ENCODE measurements at regions not wholly inside any gene's neighbourhood (a gene's known extent, or its start where the extent isn't known, plus 50 kb on each side); places are given as distances from the start of the nearest gene placed in this dataset.
"Not testable (repeated sequence)": the region's sequence is repeated elsewhere in the genome, so short reads cannot be mapped to it uniquely, and the experiment has no call there.

GRCh38 chr2:102909240-102909639 lies 147.4 kb downstream of the TMEM182 start:
- not testable (repeated sequence) for TF ChIP-seq NRF1 (IDR thresholded peaks at IDR 0.05; ENCODE audit: low read depth, low read length); CTCF (IDR thresholded peaks at IDR 0.05); MAX (IDR thresholded peaks at IDR 0.05; ENCODE audit: low read depth); GABPA (IDR thresholded peaks at IDR 0.05; ENCODE audit: low read depth); USF1 (IDR thresholded peaks at IDR 0.05; ENCODE audit: borderline replicate concordance, low read depth); POLR2AphosphoS5 (IDR thresholded peaks at IDR 0.05; ENCODE audit: low read depth, low read length); USF2 (IDR thresholded peaks at IDR 0.05; ENCODE audit: borderline replicate concordance, low read depth, low read length); FOSL2 (IDR thresholded peaks at IDR 0.05; ENCODE audit: borderline replicate concordance, low read depth)

Data from SK-N-SH (cell line).